ENCODE measurements at regions not wholly inside any gene's neighbourhood (a gene's known extent, or its start where the extent isn't known, plus 50 kb on each side); places are given as distances from the start of the nearest gene placed in this dataset.

DNA sequence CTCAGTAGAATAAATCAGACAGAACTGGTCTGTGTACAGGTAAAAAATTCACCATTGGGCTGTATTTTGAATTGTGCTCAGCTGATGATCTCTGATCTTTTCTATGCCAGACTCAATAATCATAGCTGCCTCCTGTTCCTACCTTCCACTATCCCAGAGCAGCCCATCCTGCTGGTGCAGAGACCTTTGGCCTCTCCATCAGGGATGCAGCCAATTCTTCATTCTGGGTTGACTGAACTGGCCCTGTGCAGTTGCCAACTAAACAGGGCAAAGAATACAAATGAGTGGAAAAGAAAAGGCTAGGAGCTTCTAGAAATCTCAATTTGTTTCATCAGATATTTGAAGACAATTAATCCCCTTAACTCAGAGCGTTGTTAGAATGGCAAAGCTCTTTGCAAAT is 1781.3 kb upstream of the CELF4 start:
- CTCF ChIA-PET: no interaction called here

DNA sequence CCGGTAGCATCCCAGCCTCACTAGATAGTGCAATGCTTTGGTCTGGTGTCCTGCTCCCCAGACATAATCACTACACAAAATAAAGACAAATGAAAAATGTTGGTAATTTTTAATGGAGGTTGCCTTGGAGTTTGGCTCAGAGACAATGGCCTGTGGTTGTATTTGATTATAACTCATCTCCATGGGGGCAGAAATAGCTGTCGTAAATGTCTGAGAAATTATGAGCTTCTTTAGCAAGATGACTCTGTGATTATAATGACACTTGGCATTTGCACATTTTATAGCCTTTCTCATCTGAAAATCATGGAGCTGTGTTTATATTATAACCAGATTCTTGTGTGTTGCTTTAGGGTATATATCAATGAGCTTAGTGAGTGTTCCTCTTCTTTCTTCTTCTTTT is 1779.7 kb upstream of the CELF4 start:
- TF ChIP-seq PKNOX1 (IDR thresholded peaks at IDR 0.05) (no peak), HDGF (IDR thresholded peaks at IDR 0.05; ENCODE audit: borderline replicate concordance) (no peak), LEF1 (IDR thresholded peaks at IDR 0.05; ENCODE audit: borderline replicate concordance) (no peak), NFRKB (IDR thresholded peaks at IDR 0.05) (no peak), FOXM1 (IDR thresholded peaks at IDR 0.05; ENCODE audit: borderline replicate concordance) (no peak), SUZ12 (IDR thresholded peaks at IDR 0.05) (no peak), ELF4 (IDR thresholded peaks at IDR 0.05) (no peak), SP1 (IDR thresholded peaks at IDR 0.05) (no peak), FOXA1 (IDR thresholded peaks at IDR 0.05) (no peak), ZNF384 (IDR thresholded peaks at IDR 0.05) (no peak), ARNT (IDR thresholded peaks at IDR 0.05) (no peak), CTBP1 (IDR thresholded peaks at IDR 0.05; ENCODE audit: borderline replicate concordance) (no peak), BHLHE40 (IDR thresholded peaks at IDR 0.05; ENCODE audit: borderline replicate concordance) (no peak), L3MBTL2 (conservative IDR thresholded peaks at IDR 0.05) (no peak), TARDBP (IDR thresholded peaks at IDR 0.05) (no peak), FOXK2 (IDR thresholded peaks at IDR 0.05) (no peak)
- CTCF ChIA-PET: interaction anchor here (0.7 kb wide), 1 partner anchor 81 kb away, joined by 4 read pairs; no protein-coding TSS in a partner anchor
- no peak for DNase-seq (ENCODE audit: extremely low spot score)
- POLR2A ChIA-PET: no interaction called here

More for the DNA sequence above, 1781.3 kb upstream of the CELF4 start:
- no peak for TF ChIP-seq ARNT (IDR thresholded peaks at IDR 0.05)
- TF ChIP-seq FOXA1 (IDR thresholded peaks at IDR 0.05): no peak
- TF ChIP-seq FOXK2 (IDR thresholded peaks at IDR 0.05): no peak
- TF ChIP-seq ELF4 (IDR thresholded peaks at IDR 0.05): no peak
- no peak for TF ChIP-seq HDGF (IDR thresholded peaks at IDR 0.05; ENCODE audit: borderline replicate concordance)
- TF ChIP-seq ZNF384 (IDR thresholded peaks at IDR 0.05): no peak
- no peak for TF ChIP-seq TARDBP (IDR thresholded peaks at IDR 0.05)
- DNase-seq (ENCODE audit: extremely low spot score): no peak
- POLR2A ChIA-PET: interaction anchor here (0.8 kb wide), 1 partner anchor 15 kb away, joined by 3 read pairs; no protein-coding TSS in a partner anchor

- TF ChIP-seq FOXA1 (IDR thresholded peaks at IDR 0.05) (no peak), L3MBTL2 (conservative IDR thresholded peaks at IDR 0.05) (no peak), PKNOX1 (IDR thresholded peaks at IDR 0.05) (no peak), FOXK2 (IDR thresholded peaks at IDR 0.05) (no peak), LEF1 (IDR thresholded peaks at IDR 0.05; ENCODE audit: borderline replicate concordance) (no peak), SP1 (IDR thresholded peaks at IDR 0.05) (no peak), BHLHE40 (IDR thresholded peaks at IDR 0.05; ENCODE audit: borderline replicate concordance) (no peak), NFRKB (IDR thresholded peaks at IDR 0.05) (no peak), TARDBP (IDR thresholded peaks at IDR 0.05) (no peak), ARNT (IDR thresholded peaks at IDR 0.05) (no peak), ELF4 (IDR thresholded peaks at IDR 0.05) (no peak), SUZ12 (IDR thresholded peaks at IDR 0.05) (no peak), CTBP1 (IDR thresholded peaks at IDR 0.05; ENCODE audit: borderline replicate concordance) (no peak), FOXM1 (IDR thresholded peaks at IDR 0.05; ENCODE audit: borderline replicate concordance) (no peak), HDGF (IDR thresholded peaks at IDR 0.05; ENCODE audit: borderline replicate concordance) (no peak), ZNF384 (IDR thresholded peaks at IDR 0.05) (no peak)
- ChIA-PET POLR2A (no interaction called here), CTCF (no interaction called here)
- no peak for DNase-seq (ENCODE audit: extremely low spot score)
Measured at GRCh38 chr18:39344487-39344886, 1778.9 kb upstream of the CELF4 start.

DNA sequence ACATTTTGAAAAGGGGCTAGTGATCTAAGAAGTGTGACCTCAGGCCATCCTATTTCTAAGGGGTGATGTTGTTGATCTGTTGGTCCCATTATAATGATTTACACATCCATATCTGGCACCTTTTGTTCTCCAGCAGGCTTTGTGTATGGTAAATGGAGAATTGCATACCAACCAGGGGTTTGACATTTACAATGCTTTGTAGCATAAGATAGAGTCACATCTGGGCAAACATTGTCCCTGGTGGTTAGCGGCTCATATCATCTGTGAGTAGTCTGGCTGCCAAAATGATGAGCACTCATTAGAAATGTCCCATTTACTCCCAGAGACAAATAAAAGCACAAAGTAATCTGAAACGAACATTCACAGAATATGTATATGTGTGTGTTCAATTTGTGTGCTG is 1775.5 kb upstream of the CELF4 start:
- POLR2A ChIA-PET: no interaction called here
- CTCF ChIA-PET: no interaction called here
- TF ChIP-seq NFRKB (IDR thresholded peaks at IDR 0.05): no peak
- no peak for TF ChIP-seq ELF4 (IDR thresholded peaks at IDR 0.05)
- no peak for TF ChIP-seq ARNT (IDR thresholded peaks at IDR 0.05)
- TF ChIP-seq BHLHE40 (IDR thresholded peaks at IDR 0.05; ENCODE audit: borderline replicate concordance): no peak
- TF ChIP-seq HDGF (IDR thresholded peaks at IDR 0.05; ENCODE audit: borderline replicate concordance): no peak
- no peak for TF ChIP-seq FOXK2 (IDR thresholded peaks at IDR 0.05)
- TF ChIP-seq ZNF384 (IDR thresholded peaks at IDR 0.05): no peak
- no peak for TF ChIP-seq FOXM1 (IDR thresholded peaks at IDR 0.05; ENCODE audit: borderline replicate concordance)
- TF ChIP-seq FOXA1 (IDR thresholded peaks at IDR 0.05): no peak
- TF ChIP-seq L3MBTL2 (conservative IDR thresholded peaks at IDR 0.05): no peak
- TF ChIP-seq SUZ12 (IDR thresholded peaks at IDR 0.05): no peak
- TF ChIP-seq PKNOX1 (IDR thresholded peaks at IDR 0.05): no peak
- TF ChIP-seq LEF1 (IDR thresholded peaks at IDR 0.05; ENCODE audit: borderline replicate concordance): no peak
- no peak for DNase-seq (ENCODE audit: extremely low spot score)

GRCh38 chr18:39340418-39340817 is 1774.8 kb upstream of the CELF4 start:
- DNase-seq (ENCODE audit: extremely low spot score): no peak
- POLR2A ChIA-PET: no interaction called here
- TF ChIP-seq FOXA1 (IDR thresholded peaks at IDR 0.05) (no peak), L3MBTL2 (conservative IDR thresholded peaks at IDR 0.05) (no peak), BHLHE40 (IDR thresholded peaks at IDR 0.05; ENCODE audit: borderline replicate concordance) (no peak), SUZ12 (IDR thresholded peaks at IDR 0.05) (no peak), ELF4 (IDR thresholded peaks at IDR 0.05) (no peak), CTBP1 (IDR thresholded peaks at IDR 0.05; ENCODE audit: borderline replicate concordance) (no peak), LEF1 (IDR thresholded peaks at IDR 0.05; ENCODE audit: borderline replicate concordance) (no peak), FOXM1 (IDR thresholded peaks at IDR 0.05; ENCODE audit: borderline replicate concordance) (no peak), SP1 (IDR thresholded peaks at IDR 0.05) (no peak), HDGF (IDR thresholded peaks at IDR 0.05; ENCODE audit: borderline replicate concordance) (no peak), ZNF384 (IDR thresholded peaks at IDR 0.05) (no peak), PKNOX1 (IDR thresholded peaks at IDR 0.05) (no peak), NFRKB (IDR thresholded peaks at IDR 0.05) (no peak), TARDBP (IDR thresholded peaks at IDR 0.05) (no peak), FOXK2 (IDR thresholded peaks at IDR 0.05) (no peak), ARNT (IDR thresholded peaks at IDR 0.05) (no peak)
- CTCF ChIA-PET: no interaction called here

Measured in HEK293T (cell line).